SK-N-SH (cell line): ENCODE measurements at regions not wholly inside any gene's neighbourhood (a gene's known extent, or its start where the extent isn't known, plus 50 kb on each side); places are given as distances from the start of the nearest gene placed in this dataset.

Source experiments
- CTCF ChIA-PET: fragments of 300-600, 350-600 bp; formaldehyde crosslinking; extraction: SDS; loops from one replicate; lab custom pipeline; 2021; lab: Yijun Ruan, JAX
- POLR2A ChIA-PET: fragments of 350-600 bp; sonication (Branson Sonifier 250); formaldehyde crosslinking; extraction: SDS; loops from one replicate; lab custom pipeline; 2020; ENCODE audit warnings: antibody characterized with exemption, inconsistent platforms; lab: Yijun Ruan, JAX
- DNase-seq: peaks from one replicate; pipeline ENCODE4 v3.0.0; 2012
- H2AFZ ChIP-seq: fragments of 200-600 bp; sonication (generic); 2 replicates; pipeline ENCODE4 v1.8.1; 2016; ENCODE audit warnings: antibody characterized with exemption, mild to moderate bottlenecking, low read depth
- H3F3A ChIP-seq: fragments of 200-600 bp; sonication (generic); replicated peaks from 2 replicates; pipeline ENCODE3; 2016; ENCODE audit warnings: antibody characterized with exemption, mild to moderate bottlenecking; ENCODE audit not compliant: insufficient read depth
- H3K27ac ChIP-seq, 2 experiments: fragments of 200-500 bp in 1 of 2; fragments of 200-600 bp in 1 of 2; sonication (Bioruptor generic) in 1 of 2; sonication (generic), shearing (Covaris generic) in 1 of 2; 2 replicates each; pipeline versions ENCODE4 v1.5.1 to v1.6.1; 2014 to 2016; ENCODE audit warnings: low read depth in 2 of 2, inconsistent platforms in 1 of 2, low read length in 1 of 2, mild to moderate bottlenecking in 1 of 2, mixed read lengths in 1 of 2
- H3K27me3 ChIP-seq: fragments of 200-600 bp; sonication (generic), shearing (Covaris generic); 2 replicates; pipeline ENCODE4 v1.6.1; 2016; ENCODE audit warnings: mixed run types; ENCODE audit not compliant: insufficient read depth
- H3K36me3 ChIP-seq, 2 experiments: fragments of 200-500 bp in 1 of 2; fragments of 200-600 bp in 1 of 2; sonication (Bioruptor generic) in 1 of 2; sonication (generic) in 1 of 2; replicated peaks in 1 of 2; 2 replicates each; pipeline versions ENCODE3 to v1.5.1; 2014 to 2016; ENCODE audit warnings: low read length in 1 of 2, mild to moderate bottlenecking in 1 of 2; ENCODE audit not compliant: insufficient read depth in 2 of 2, control insufficient read depth in 1 of 2
- H3K4me1 ChIP-seq, 2 experiments: fragments of 200-500 bp in 1 of 2; fragments of 200-600 bp in 1 of 2; sonication (Bioruptor generic) in 1 of 2; sonication (generic), shearing (Covaris generic) in 1 of 2; 2 replicates each; pipeline versions ENCODE4 v1.5.1 to v1.6.1; 2014 to 2016; ENCODE audit warnings: low read depth in 1 of 2, low read length in 1 of 2, mixed run types in 1 of 2; ENCODE audit not compliant: insufficient read depth in 2 of 2, control insufficient read depth in 1 of 2
- H3K4me2 ChIP-seq: fragments of 200-600 bp; sonication (generic), shearing (Covaris generic); 2 replicates; pipeline ENCODE4 v1.6.1; 2017; ENCODE audit warnings: mixed run types
- H3K4me3 ChIP-seq, 2 experiments: fragments of 200-500 bp in 1 of 2; fragments of 200-600 bp in 1 of 2; sonication (Bioruptor generic) in 1 of 2; sonication (generic), shearing (Covaris generic) in 1 of 2; 2 replicates each; pipeline versions ENCODE4 v1.5.1 to v1.8.1; 2014 to 2016; ENCODE audit warnings: low read depth in 2 of 2, inconsistent platforms in 1 of 2, low read length in 1 of 2, mild to moderate bottlenecking in 1 of 2, mixed read lengths in 1 of 2, moderate library complexity in 1 of 2
- H3K79me2 ChIP-seq: fragments of 200-600 bp; sonication (generic); 2 replicates; pipeline ENCODE4 v1.8.1; 2017; ENCODE audit warnings: mild to moderate bottlenecking; ENCODE audit not compliant: insufficient read depth
- H3K9ac ChIP-seq: fragments of 200-600 bp; sonication (generic); 2 replicates; pipeline ENCODE4 v1.6.1; 2017; ENCODE audit warnings: mixed run types
- H3K9me2 ChIP-seq: fragments of 200-600 bp; sonication (generic); 2 replicates; pipeline ENCODE4 v1.6.1; 2017; ENCODE audit warnings: mixed run types
- H3K9me3 ChIP-seq: fragments of 200-600 bp; sonication (generic); 2 replicates; pipeline ENCODE4 v1.6.1; 2017; ENCODE audit warnings: mixed run types, mild to moderate bottlenecking, moderate library complexity
- H4K20me1 ChIP-seq: fragments of 200-600 bp; sonication (generic); 2 replicates; pipeline ENCODE4 v1.6.1; 2017; ENCODE audit warnings: mild to moderate bottlenecking, mixed run types; ENCODE audit not compliant: insufficient read depth
- CHD2 ChIP-seq: fragments of 150-350 bp; IDR thresholded peaks from 2 replicates; pipeline ENCODE4 v1.6.1; 2018; ENCODE audit warnings: low read length; ENCODE audit not compliant: partially characterized antibody
- ELF1 ChIP-seq: IDR thresholded peaks from 2 replicates; pipeline ENCODE4 v1.4.0; 2012
- FOSL2 ChIP-seq: IDR thresholded peaks from 2 replicates; pipeline ENCODE4 v1.4.0; 2012; ENCODE audit warnings: low read depth, mild to moderate bottlenecking, moderate library complexity, borderline replicate concordance
- GATA2 ChIP-seq: sonication (generic); formaldehyde crosslinking; IDR thresholded peaks from 2 replicates; pipeline ENCODE4 v1.5.0; 2020; ENCODE audit warnings: mild to moderate bottlenecking, missing genetic modification reagents
- IRF3 ChIP-seq: fragments of 150-350 bp; IDR thresholded peaks from 2 replicates; pipeline ENCODE4 v1.6.1; 2016; ENCODE audit warnings: mild to moderate bottlenecking, low read depth, low read length
- JUND ChIP-seq: IDR thresholded peaks from 2 replicates; pipeline ENCODE4 v1.4.0; 2012
- MXI1 ChIP-seq: IDR thresholded peaks from 2 replicates; pipeline ENCODE4 v1.6.1; 2012; ENCODE audit warnings: mild to moderate bottlenecking, low read depth, low read length, improper control_type of control experiment
- NFIC ChIP-seq: IDR thresholded peaks from 2 replicates; pipeline ENCODE4 v1.4.0; 2012; ENCODE audit warnings: borderline replicate concordance
- PBX3 ChIP-seq: IDR thresholded peaks from 2 replicates; pipeline ENCODE4; 2012
- POLR2AphosphoS5 ChIP-seq: IDR thresholded peaks from 2 replicates; pipeline ENCODE4 v1.6.1; 2012; ENCODE audit warnings: low read depth, low read length
- RAD21 ChIP-seq: IDR thresholded peaks from 2 replicates; pipeline ENCODE4 v1.6.1; 2012; ENCODE audit warnings: mild to moderate bottlenecking, low read length
- RXRA ChIP-seq: IDR thresholded peaks from 2 replicates; pipeline ENCODE4 v1.4.0; 2012; ENCODE audit warnings: low read depth, mild to moderate bottlenecking, borderline replicate concordance
- SMC3 ChIP-seq: IDR thresholded peaks from 2 replicates; pipeline ENCODE4 v1.6.1; 2012; ENCODE audit warnings: low read depth, low read length, improper control_type of control experiment
- TAF1 ChIP-seq: IDR thresholded peaks from 2 replicates; pipeline ENCODE4 v1.6.1; 2012; ENCODE audit warnings: low read depth, mild to moderate bottlenecking, low read length, moderate library complexity, borderline replicate concordance
- TCF12 ChIP-seq: IDR thresholded peaks from 2 replicates; pipeline ENCODE4 v1.4.0; 2012
- USF1 ChIP-seq: IDR thresholded peaks from 2 replicates; pipeline ENCODE4 v1.4.0; 2012; ENCODE audit warnings: low read depth, borderline replicate concordance
- USF2 ChIP-seq: fragments of 150-350 bp; IDR thresholded peaks from 2 replicates; pipeline ENCODE4 v1.6.1; 2017; ENCODE audit warnings: antibody characterized with exemption, low read length, low read depth, borderline replicate concordance
- YY1 ChIP-seq: IDR thresholded peaks from 2 replicates; pipeline ENCODE4 v1.4.0; 2012; ENCODE audit warnings: low read depth, mild to moderate bottlenecking
- WGBS: methylation state at CpG from one replicate; pipeline ENCODE4 v1.1.6; 2017; ENCODE audit warnings: low lambda C conversion rate; 5-methylcytosine and 5-hydroxymethylcytosine counted together

- CTCF ChIA-PET: no interaction called here
Observed at GRCh38 chr1:216851073-216851472, 127.8 kb upstream of the ESRRG start.

GRCh38 chr1:216849146-216849545 lies 125.9 kb upstream of the ESRRG start:
- no peak overlapping the region for H3K4me2 ChIP-seq
- no peaks in the 10 kb centered on the region for H3F3A ChIP-seq
- H3K36me3 ChIP-seq: no peaks in the 10 kb centered on the region
- no peaks in the 10 kb centered on the region for H3K27me3 ChIP-seq
- H3K9me2 ChIP-seq: no peaks in the 10 kb centered on the region
- ChIA-PET POLR2A (no interaction called here), CTCF (interaction anchor here (0.6 kb wide), 1 partner anchor 663 kb away, joined by 3 read pairs; no protein-coding TSS in a partner anchor)
- no peaks in the 10 kb centered on the region for H3K79me2 ChIP-seq
- H3K4me1 ChIP-seq: peaks cover 0 to 18% of the 10 kb centered on the region in 2 experiments; a peak in 2 of 4 replicates
- no peak overlapping the region for H2AFZ ChIP-seq
- H4K20me1 ChIP-seq: no peaks in the 10 kb centered on the region
- no peak overlapping the region for H3K27ac ChIP-seq
- TF ChIP-seq RAD21 (no peak), GATA2 (CRISPR knock-in tag) (no peak), YY1 (no peak), USF2 (no peak), MXI1 (no peak), PBX3 (no peak), USF1 (no peak), ELF1 (no peak), JUND (no peak), NFIC (no peak), IRF3 (no peak), TCF12 (no peak), POLR2AphosphoS5 (no peak), TAF1 (no peak), FOSL2 (no peak)
- TF ChIP-seq, all 33 proteins: peak for 0
- H3K4me3 ChIP-seq: no peak overlapping the region
- 49% methylated on average over 4 of the region's 4 CpGs for WGBS
- DNase-seq: no peak
- H3K9me3 ChIP-seq: no peaks in the 10 kb centered on the region
- H3K9ac ChIP-seq: no peak overlapping the region

More at GRCh38 chr1:216851073-216851472, 127.8 kb upstream of the ESRRG start:
- H3K27me3 ChIP-seq: no peaks in the 10 kb centered on the region
- DNase-seq: no peak
- no peaks in the 10 kb centered on the region for H3K36me3 ChIP-seq
- WGBS: 67% methylated on average over 2 of the region's 2 CpGs
- H3K4me1 ChIP-seq: peaks cover 0 to 15% of the 10 kb centered on the region in 2 experiments; a peak in 2 of 4 replicates
- TF ChIP-seq MXI1 (no peak), YY1 (no peak), FOSL2 (no peak), NFIC (no peak), USF2 (no peak), JUND (no peak), RXRA (no peak), CHD2 (no peak), SMC3 (no peak)
- POLR2A ChIA-PET: no interaction called here
- no peak overlapping the region for H3K9ac ChIP-seq
- no peak overlapping the region for H3K4me3 ChIP-seq
- H3K27ac ChIP-seq: no peak overlapping the region
- H3K4me2 ChIP-seq: no peak overlapping the region
- H4K20me1 ChIP-seq: no peaks in the 10 kb centered on the region
- no peaks in the 10 kb centered on the region for H3F3A ChIP-seq
- H2AFZ ChIP-seq: no peak overlapping the region
- H3K9me2 ChIP-seq: no peaks in the 10 kb centered on the region
- H3K79me2 ChIP-seq: no peaks in the 10 kb centered on the region
- no peaks in the 10 kb centered on the region for H3K9me3 ChIP-seq
